ENCODE measurements at regions not wholly inside any gene's neighbourhood (a gene's known extent, or its start where the extent isn't known, plus 50 kb on each side); places are given as distances from the start of the nearest gene placed in this dataset.
A peak's percentile ranks its signal among the peaks of the same experiment; 100 is the strongest.

- H3K4me3 ChIP-seq = no peak overlapping the region
- intact Hi-C loops (cut with DNase I; ENCODE audit: low total_unique reads) = no loop called here
- TF ChIP-seq POLR2A (IDR thresholded peaks at IDR 0.05) (no peak), CTCF (IDR thresholded peaks at IDR 0.05 in 4 of 5, conservative IDR thresholded peaks at IDR 0.05 in 1 of 5) (no peak)
Observed at GRCh38 chr11:130732476-130732875, 183.8 kb downstream of the SNX19 start.

GRCh38 chr11:130737041-130737830, 179.0 kb downstream of the SNX19 start:
- no peak for TF ChIP-seq CTCF (IDR thresholded peaks at IDR 0.05 in 4 of 5, conservative IDR thresholded peaks at IDR 0.05 in 1 of 5)
- TF ChIP-seq POLR2A (IDR thresholded peaks at IDR 0.05) = no peak
- DNase-seq (no peak), ATAC-seq (no peak)
- Histone ChIP-seq H3K36me3 (no peaks in the 10 kb centered on the region), H3K9me3 (no peaks in the 10 kb centered on the region), H3K4me3 (no peak overlapping the region), H3K27ac (no peak overlapping the region), H3K27me3 (no peaks in the 10 kb centered on the region), H3K4me1 (no peaks in the 10 kb centered on the region)
- intact Hi-C loops (cut with DNase I; ENCODE audit: low total_unique reads) = no loop called here
- in situ Hi-C loops (cut with MboI; ENCODE audit: low sequenced_read_pairs in 4 of 4) = no loop called here

More at GRCh38 chr11:130732476-130732875, 183.8 kb downstream of the SNX19 start:
- Histone ChIP-seq H3K9me3 (peaks cover 0 to 4% (median 0%) of the 10 kb centered on the region in 3 donors), H3K27me3 (no peaks in the 10 kb centered on the region), H3K27ac (no peak overlapping the region), H3K36me3 (no peaks in the 10 kb centered on the region), H3K4me1 (no peaks in the 10 kb centered on the region)
- ATAC-seq = no peak
- in situ Hi-C loops (cut with MboI; ENCODE audit: low sequenced_read_pairs in 4 of 4) = no loop called here
- no peak for DNase-seq

- intact Hi-C loops (cut with DNase I; ENCODE audit: low total_unique reads) = no loop called here
- no peaks in the 10 kb centered on the region for H3K9me3 ChIP-seq
- peak in 1 of 2 donors; percentile 45 for ATAC-seq
Observed at GRCh38 chr11:130737866-130738431, 178.3 kb downstream of the SNX19 start.

GRCh38 chr11:130738611-130739010, 177.7 kb downstream of the SNX19 start:
- no peaks in the 10 kb centered on the region for H3K36me3 ChIP-seq
- no peaks in the 10 kb centered on the region for H3K9me3 ChIP-seq
- intact Hi-C loops (cut with DNase I; ENCODE audit: low total_unique reads) = no loop called here
- H3K4me1 ChIP-seq = no peaks in the 10 kb centered on the region
- ATAC-seq (no peak), DNase-seq (no peak)
- no peak for TF ChIP-seq CTCF (IDR thresholded peaks at IDR 0.05 in 4 of 5, conservative IDR thresholded peaks at IDR 0.05 in 1 of 5)
- no peak for TF ChIP-seq POLR2A (IDR thresholded peaks at IDR 0.05)
- no peaks in the 10 kb centered on the region for H3K27me3 ChIP-seq
- in situ Hi-C loops (cut with MboI; ENCODE audit: low sequenced_read_pairs in 4 of 4) = no loop called here
- H3K4me3 ChIP-seq = no peak overlapping the region
- no peak overlapping the region for H3K27ac ChIP-seq

More at GRCh38 chr11:130737866-130738431, 178.3 kb downstream of the SNX19 start:
- DNase-seq = no peak
- Histone ChIP-seq H3K27ac (no peak overlapping the region), H3K4me3 (no peak overlapping the region), H3K36me3 (no peaks in the 10 kb centered on the region), H3K4me1 (no peaks in the 10 kb centered on the region), H3K27me3 (no peaks in the 10 kb centered on the region)
- no peak for TF ChIP-seq POLR2A (IDR thresholded peaks at IDR 0.05)
- no peak for TF ChIP-seq CTCF (IDR thresholded peaks at IDR 0.05 in 4 of 5, conservative IDR thresholded peaks at IDR 0.05 in 1 of 5)
- in situ Hi-C loops (cut with MboI; ENCODE audit: low sequenced_read_pairs in 4 of 4) = no loop called here

Data from gastrocnemius medialis (tissue), 4 donors.